HG03108 (cell line): ENCODE measurements at regions not wholly inside any gene's neighbourhood (a gene's known extent, or its start where the extent isn't known, plus 50 kb on each side); places are given as distances from the start of the nearest gene placed in this dataset.
"Not testable (repeated sequence)": the region's sequence is repeated elsewhere in the genome, so short reads cannot be mapped to it uniquely, and the experiment has no call there.

Source experiments
- ATAC-seq: cut with Tn5 transposase; IDR thresholded peaks from one replicate; pipeline ENCODE4 v1.9.1; 2021; ENCODE audit warnings: moderate library complexity; ENCODE audit not compliant: unreplicated experiment

- not testable (repeated sequence) for ATAC-seq
Observed at GRCh38 chr2:89280536-89280935, 589.1 kb downstream of the RPIA start.

- ATAC-seq: not testable (repeated sequence)
Observed at GRCh38 chr2:89286448-89287080, 595.1 kb downstream of the RPIA start.

GRCh38 chr2:89287084-89287483 is 595.6 kb downstream of the RPIA start:
- not testable (repeated sequence) for ATAC-seq

GRCh38 chr2:89291717-89292298 is 600.3 kb downstream of the RPIA start:
- ATAC-seq: not testable (repeated sequence)

DNA sequence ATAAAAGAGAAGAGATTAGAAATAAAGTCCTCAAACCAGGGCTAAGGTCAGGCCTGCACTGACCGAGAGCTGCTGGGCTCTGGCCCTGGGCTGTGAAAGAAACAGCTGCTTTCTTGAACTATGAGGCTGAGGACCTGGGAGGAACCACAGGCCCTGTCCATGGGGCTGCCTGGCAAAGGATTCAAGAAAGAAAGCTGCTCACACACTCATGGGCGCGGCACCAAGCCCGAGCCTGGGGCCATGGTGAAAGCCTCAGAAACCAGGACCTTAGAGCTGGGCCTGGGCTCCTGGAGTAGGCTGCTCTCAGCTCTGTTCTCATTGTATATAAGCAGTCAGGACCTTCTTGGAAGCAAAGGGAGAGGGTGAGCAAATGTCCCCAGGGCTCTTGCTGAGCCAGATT is 601.9 kb downstream of the RPIA start:
- ATAC-seq: not testable (repeated sequence)

GRCh38 chr2:89294335-89294734 is 602.9 kb downstream of the RPIA start:
- ATAC-seq: not testable (repeated sequence)

GRCh38 chr2:89296820-89297398 is 605.4 kb downstream of the RPIA start:
- ATAC-seq: not testable (repeated sequence)

DNA sequence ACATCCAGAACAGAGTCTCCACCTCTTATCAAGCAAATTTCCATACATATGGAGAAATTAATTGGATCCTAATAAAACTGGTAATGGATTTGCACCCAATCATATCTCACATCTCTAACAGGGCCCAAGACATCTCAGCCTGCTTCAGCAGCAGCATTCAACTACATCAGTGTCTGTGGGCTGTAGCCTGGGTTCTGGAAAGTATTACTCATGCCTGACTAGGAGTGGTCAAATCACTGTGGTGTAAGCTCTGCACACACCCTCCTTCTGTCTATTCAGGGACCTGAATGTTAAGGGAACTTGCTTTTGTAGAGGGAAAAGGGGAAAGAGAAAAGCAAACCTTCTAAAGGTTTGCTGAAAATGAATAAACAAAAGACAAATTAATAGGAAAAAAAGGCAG is 607.7 kb downstream of the RPIA start:
- peak; percentile 64 for ATAC-seq

GRCh38 chr2:89305623-89306022 is 614.1 kb downstream of the RPIA start:
- not testable (repeated sequence) for ATAC-seq

GRCh38 chr2:89306869-89307637 is 615.6 kb downstream of the RPIA start:
- not testable (repeated sequence) for ATAC-seq

GRCh38 chr2:89318990-89319389 is 627.5 kb downstream of the RPIA start:
- ATAC-seq: not testable (repeated sequence)

DNA sequence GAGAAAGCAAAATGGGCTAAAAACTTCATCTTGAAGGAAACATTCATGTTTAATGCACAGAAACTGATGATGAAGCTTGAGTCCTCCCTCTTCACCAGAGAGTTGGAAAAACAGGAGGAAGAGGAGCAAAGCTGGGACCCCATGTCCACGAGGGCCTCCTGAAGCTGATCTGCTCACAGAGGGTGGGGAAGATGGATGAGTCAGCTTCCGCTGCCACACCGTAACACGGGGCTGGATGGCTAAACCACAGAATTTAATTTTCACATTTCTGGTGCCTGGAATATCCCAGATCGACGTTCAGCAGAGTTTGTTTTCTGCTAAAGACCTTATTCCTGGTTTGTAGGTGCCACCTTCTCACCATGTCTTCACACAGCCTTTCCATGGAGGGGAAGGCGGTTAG is 634.4 kb downstream of the RPIA start:
- not testable (repeated sequence) for ATAC-seq

- not testable (repeated sequence) for ATAC-seq
Observed at GRCh38 chr2:89326455-89326854, 635.0 kb downstream of the RPIA start.

GRCh38 chr2:89328790-89329189 is 637.3 kb downstream of the RPIA start:
- ATAC-seq: not testable (repeated sequence)
